HG02981 (cell line): ENCODE measurements at regions not wholly inside any gene's neighbourhood (a gene's known extent, or its start where the extent isn't known, plus 50 kb on each side); places are given as distances from the start of the nearest gene placed in this dataset.
"Not testable (repeated sequence)": the region's sequence is repeated elsewhere in the genome, so short reads cannot be mapped to it uniquely, and the experiment has no call there.

ENCODE experiments used
- ATAC-seq: cut with Tn5 transposase; IDR thresholded peaks from one replicate; pipeline ENCODE4 v1.9.1; 2021; ENCODE audit warnings: mild to moderate bottlenecking, moderate library complexity; ENCODE audit not compliant: unreplicated experiment

- peak; percentile 57 for ATAC-seq
Measured at GRCh38 chr5:63022403-63022802, 443.8 kb downstream of the LRRC70 start.

GRCh38 chr5:63011158-63011557 lies 432.5 kb downstream of the LRRC70 start:
- ATAC-seq, result no peak

GRCh38 chr5:63008195-63008594 lies 429.6 kb downstream of the LRRC70 start:
- no peak for ATAC-seq

GRCh38 chr5:62994842-62995241 lies 416.2 kb downstream of the LRRC70 start:
- not testable (repeated sequence) for ATAC-seq

- no peak for ATAC-seq
Measured at GRCh38 chr5:62985749-62986148, 407.1 kb downstream of the LRRC70 start.

GRCh38 chr5:62982348-62982747 lies 403.7 kb downstream of the LRRC70 start:
- no peak for ATAC-seq

GRCh38 chr5:62980884-62981283 lies 402.3 kb downstream of the LRRC70 start:
- no peak for ATAC-seq

- no peak for ATAC-seq
Measured at GRCh38 chr5:62979472-62979871, 400.9 kb downstream of the LRRC70 start.

GRCh38 chr5:62977661-62978060 lies 399.0 kb downstream of the LRRC70 start:
- ATAC-seq, result no peak

GRCh38 chr5:62974623-62975022 lies 396.0 kb downstream of the LRRC70 start:
- no peak for ATAC-seq

- no peak for ATAC-seq
Measured at GRCh38 chr5:62969409-62970120, 390.9 kb downstream of the LRRC70 start.

GRCh38 chr5:62964428-62964827 lies 385.8 kb downstream of the LRRC70 start:
- ATAC-seq, result no peak

GRCh38 chr5:62960781-62961180 lies 382.2 kb downstream of the LRRC70 start:
- ATAC-seq, result no peak

- ATAC-seq, result no peak
Measured at GRCh38 chr5:62956597-62956996, 378.0 kb downstream of the LRRC70 start.

GRCh38 chr5:62954578-62954977 lies 376.0 kb downstream of the LRRC70 start:
- no peak for ATAC-seq

GRCh38 chr5:62948301-62948700 lies 369.7 kb downstream of the LRRC70 start:
- ATAC-seq, result no peak

- ATAC-seq, result no peak
Measured at GRCh38 chr5:62942384-62942783, 363.8 kb downstream of the LRRC70 start.

- ATAC-seq, result no peak
Measured at GRCh38 chr5:62938927-62939326, 360.3 kb downstream of the LRRC70 start.

GRCh38 chr5:62937661-62938558 lies 359.3 kb downstream of the LRRC70 start:
- ATAC-seq, result no peak

- ATAC-seq, result no peak
Measured at GRCh38 chr5:62935660-62936059, 357.0 kb downstream of the LRRC70 start.

GRCh38 chr5:62934319-62934718 lies 355.7 kb downstream of the LRRC70 start:
- no peak for ATAC-seq

- ATAC-seq, result no peak
Measured at GRCh38 chr5:62933261-62933660, 354.6 kb downstream of the LRRC70 start.
